ENCODE measurements at regions not wholly inside any gene's neighbourhood (a gene's known extent, or its start where the extent isn't known, plus 50 kb on each side); places are given as distances from the start of the nearest gene placed in this dataset.

DNA sequence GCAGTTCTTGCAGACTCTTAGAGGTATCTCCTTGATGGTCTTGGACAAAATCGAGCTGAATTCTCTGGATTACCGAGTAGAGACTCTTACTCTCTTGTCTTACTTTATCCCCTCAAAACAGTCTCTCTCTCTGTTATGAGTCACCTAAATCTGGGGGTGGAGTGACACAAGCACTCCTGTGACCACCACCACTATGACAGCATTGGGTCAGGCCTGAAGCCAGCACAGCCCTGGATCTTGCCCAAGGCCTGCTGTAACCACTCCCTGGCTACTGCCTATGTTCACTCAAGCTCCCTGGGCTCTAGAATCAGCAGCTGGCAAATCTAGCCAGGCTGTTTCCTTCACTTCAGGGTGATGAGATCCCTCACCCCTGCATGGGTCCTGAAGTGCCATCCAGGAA, 662.5 kb downstream of the LUZP2 start:
- TF ChIP-seq, protein P1, sequence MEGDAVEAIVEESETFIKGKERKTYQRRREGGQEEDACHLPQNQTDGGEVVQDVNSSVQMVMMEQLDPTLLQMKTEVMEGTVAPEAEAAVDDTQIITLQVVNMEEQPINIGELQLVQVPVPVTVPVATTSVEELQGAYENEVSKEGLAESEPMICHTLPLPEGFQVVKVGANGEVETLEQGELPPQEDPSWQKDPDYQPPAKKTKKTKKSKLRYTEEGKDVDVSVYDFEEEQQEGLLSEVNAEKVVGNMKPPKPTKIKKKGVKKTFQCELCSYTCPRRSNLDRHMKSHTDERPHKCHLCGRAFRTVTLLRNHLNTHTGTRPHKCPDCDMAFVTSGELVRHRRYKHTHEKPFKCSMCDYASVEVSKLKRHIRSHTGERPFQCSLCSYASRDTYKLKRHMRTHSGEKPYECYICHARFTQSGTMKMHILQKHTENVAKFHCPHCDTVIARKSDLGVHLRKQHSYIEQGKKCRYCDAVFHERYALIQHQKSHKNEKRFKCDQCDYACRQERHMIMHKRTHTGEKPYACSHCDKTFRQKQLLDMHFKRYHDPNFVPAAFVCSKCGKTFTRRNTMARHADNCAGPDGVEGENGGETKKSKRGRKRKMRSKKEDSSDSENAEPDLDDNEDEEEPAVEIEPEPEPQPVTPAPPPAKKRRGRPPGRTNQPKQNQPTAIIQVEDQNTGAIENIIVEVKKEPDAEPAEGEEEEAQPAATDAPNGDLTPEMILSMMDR (IDR thresholded peaks at IDR 0.05), result no peak

DNA sequence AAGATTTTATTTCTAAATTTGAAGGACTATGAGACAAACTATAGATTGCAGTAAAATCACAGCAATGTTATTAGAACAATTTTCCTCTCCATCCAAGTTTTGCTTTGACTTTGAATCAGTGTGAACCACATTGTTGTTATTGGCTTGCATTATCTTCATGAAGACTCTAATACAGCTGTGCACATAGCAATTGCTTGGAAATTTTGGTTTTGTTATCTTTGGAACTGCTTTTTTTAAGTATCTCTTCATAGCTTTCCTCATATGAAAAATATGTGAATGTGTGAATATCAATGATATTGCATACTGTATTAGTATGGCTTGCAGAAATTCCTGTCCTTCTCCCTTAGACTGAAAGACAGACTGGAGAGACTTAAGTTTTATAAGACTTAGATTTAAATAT, 666.6 kb downstream of the LUZP2 start:
- TF ChIP-seq, protein P1 (IDR thresholded peaks at IDR 0.05), result no peak

DNA sequence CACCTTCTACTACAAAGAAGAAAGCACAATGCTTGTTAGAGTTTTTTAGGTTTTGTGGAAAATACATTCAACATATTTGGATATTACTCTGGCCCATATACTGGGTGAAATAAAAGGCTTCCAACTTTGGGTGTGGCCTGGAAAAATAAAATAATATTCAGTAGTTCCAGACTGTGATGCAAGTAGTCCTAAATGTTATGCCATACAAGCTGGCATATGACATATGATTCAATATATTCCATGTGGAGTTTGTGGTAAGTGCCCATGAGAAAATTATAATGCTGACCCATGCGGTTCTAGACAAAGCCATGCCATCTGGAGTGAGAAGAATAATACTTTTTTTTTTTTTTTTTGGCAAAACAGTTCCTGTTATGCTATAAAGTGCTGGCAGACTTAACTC, 683.3 kb downstream of the LUZP2 start:
- TF ChIP-seq, protein P1 (IDR thresholded peaks at IDR 0.05), result no peak

DNA sequence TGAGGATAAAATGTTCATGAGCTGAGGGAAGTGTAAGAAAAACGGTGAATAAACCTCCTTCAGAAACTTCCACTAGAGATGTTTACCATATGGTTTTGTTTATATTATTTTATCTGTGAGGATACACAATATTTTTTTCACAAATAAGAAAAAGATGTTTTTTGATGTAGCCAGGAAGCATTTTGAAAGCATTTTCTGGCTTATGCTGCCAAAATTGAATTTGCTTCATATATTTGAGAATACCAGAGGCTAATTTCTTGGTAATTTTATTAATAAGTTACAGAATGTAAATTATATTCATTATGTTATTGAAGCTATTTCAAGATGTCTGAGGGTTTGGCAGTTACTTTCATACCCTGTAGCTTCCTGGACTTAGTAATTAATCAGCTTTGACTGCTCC, 686.6 kb downstream of the LUZP2 start:
- TF ChIP-seq, protein P1 (IDR thresholded peaks at IDR 0.05), result no peak

DNA sequence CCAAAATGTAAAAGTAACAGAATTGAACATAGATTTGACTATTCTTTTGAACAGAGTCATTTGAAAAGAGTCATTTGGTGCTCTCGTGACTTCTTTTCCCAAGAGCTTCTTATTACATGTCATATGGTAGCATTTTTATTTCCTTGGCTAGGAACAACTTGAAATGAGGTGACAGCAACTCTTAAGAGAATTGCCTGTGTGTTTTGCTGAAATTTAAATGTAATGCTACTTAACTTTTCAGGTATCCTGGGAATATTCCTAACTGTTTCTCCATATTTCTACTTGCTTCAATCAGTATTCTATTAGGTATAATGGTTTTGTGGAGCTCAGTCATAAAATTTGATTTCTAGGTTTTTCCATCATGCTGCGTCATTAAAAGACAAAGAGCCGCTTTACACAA, 700.7 kb downstream of the LUZP2 start:
- TF ChIP-seq, protein P1 (IDR thresholded peaks at IDR 0.05), result no peak

DNA sequence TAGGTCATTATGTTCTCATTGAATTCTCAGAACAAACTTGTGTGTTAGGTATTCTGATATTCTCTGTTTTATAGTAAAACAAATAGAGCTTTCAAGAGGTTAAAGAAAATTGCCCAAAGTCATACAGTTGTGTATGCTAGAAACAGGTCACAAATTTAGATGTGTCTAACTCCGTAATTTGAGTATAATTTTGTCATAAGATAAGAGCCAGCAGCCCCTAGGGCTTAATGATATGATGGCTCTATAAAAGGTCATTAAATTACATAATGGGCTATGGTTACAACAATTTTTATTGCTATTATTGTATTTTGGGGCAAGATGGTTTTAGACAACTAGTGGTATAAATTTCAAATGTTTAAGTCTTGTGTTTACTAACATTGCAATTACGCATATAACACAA, 701.9 kb downstream of the LUZP2 start:
- TF ChIP-seq, protein P1 (IDR thresholded peaks at IDR 0.05), result no peak

DNA sequence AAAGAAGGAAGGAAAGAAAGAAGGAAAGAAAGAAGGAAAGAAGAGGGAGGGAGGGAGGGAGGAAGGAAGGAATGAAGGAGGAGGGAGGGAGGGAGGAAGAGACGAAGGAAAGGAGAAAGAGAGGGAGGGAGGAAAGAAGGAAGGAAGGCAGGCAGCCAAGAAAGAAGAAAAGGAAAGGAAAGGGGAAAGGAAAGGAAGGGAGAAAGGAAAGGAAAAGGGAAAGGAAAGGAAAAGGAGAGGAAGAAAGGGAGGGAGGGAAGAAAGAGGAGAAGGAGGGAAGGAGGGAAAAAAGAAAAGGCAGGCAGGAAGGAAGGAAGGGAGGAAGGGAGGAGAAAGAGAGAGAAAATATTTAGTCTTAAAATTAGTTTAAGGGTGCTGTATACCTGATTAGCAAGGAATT, 704.1 kb downstream of the LUZP2 start:
- TF ChIP-seq, protein P1 (IDR thresholded peaks at IDR 0.05), result no peak

DNA sequence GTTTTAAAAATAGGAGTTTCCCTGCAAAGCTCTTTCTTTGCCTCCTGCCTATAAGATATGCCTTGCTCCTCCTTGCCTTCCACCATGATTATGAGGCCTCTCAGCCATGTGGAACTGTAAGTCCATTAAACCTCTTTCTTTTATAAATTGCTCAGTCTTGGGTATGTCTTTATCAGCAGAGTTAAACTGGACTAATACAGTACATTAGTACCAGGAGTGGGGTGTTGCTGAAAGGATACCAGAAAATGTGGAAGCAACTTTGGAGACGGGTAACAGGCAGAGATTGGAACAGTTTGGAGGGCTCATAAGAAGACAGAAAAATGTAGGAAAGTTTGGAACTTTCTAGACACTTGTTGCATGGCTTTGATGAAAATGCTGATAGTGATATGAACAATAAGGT, 709.9 kb downstream of the LUZP2 start:
- TF ChIP-seq, protein P1 (IDR thresholded peaks at IDR 0.05), result no peak
